ENCODE measurements at regions not wholly inside any gene's neighbourhood (a gene's known extent, or its start where the extent isn't known, plus 50 kb on each side); places are given as distances from the start of the nearest gene placed in this dataset.
A peak's percentile ranks its signal among the peaks of the same experiment; 100 is the strongest.

- H4K20me1 ChIP-seq (ENCODE audit: insufficient read depth), result no peaks in the 10 kb centered on the region
- WGBS (ENCODE audit: low lambda C conversion rate), result 11% methylated on average over 8 of the region's 8 CpGs
- ChIA-PET CTCF (interaction anchor here (0.8 to 1.8 kb wide), 5 partner anchors 10 to 90 kb away, joined by 3 to 6 read pairs (median 4); no protein-coding TSS in a partner anchor), POLR2A (interaction anchor here (0.6 kb wide), 1 partner anchor 8 kb away, joined by 3 read pairs; no protein-coding TSS in a partner anchor)
- peaks cover 0 to 22% of the 10 kb centered on the region in 2 experiments; a peak in 2 of 4 replicates for H3K4me1 ChIP-seq (ENCODE audit: control insufficient read depth in 1 of 2, insufficient read depth in 2 of 2, low read depth in 1 of 2, low read length in 1 of 2)
- H3K9me2 ChIP-seq, result no peaks in the 10 kb centered on the region
- DNase-seq, result peak; percentile 75
- peak overlapping the region in 1 of 2 experiments; percentile 39; a peak in 1 of 4 replicates for H3K27ac ChIP-seq (ENCODE audit: low read depth in 2 of 2, low read length in 1 of 2)
- H3K9ac ChIP-seq, result no peak overlapping the region
- H3K36me3 ChIP-seq (replicated peaks in 1 of 2; ENCODE audit: control insufficient read depth in 1 of 2, insufficient read depth in 2 of 2, low read length in 1 of 2), result no peaks in the 10 kb centered on the region
- no peaks in the 10 kb centered on the region for H3K9me3 ChIP-seq
- H3K79me2 ChIP-seq (ENCODE audit: insufficient read depth), result no peaks in the 10 kb centered on the region
- H3K4me2 ChIP-seq, result no peak overlapping the region
- no peaks in the 10 kb centered on the region for H3K27me3 ChIP-seq (ENCODE audit: insufficient read depth)
- no peak overlapping the region for H2AFZ ChIP-seq (ENCODE audit: low read depth)
- no peak overlapping the region for H3K4me3 ChIP-seq (ENCODE audit: low read depth in 2 of 2, low read length in 1 of 2)
- no peaks in the 10 kb centered on the region for H3F3A ChIP-seq (replicated peaks; ENCODE audit: insufficient read depth)
- TF ChIP-seq RFX5 (IDR thresholded peaks at IDR 0.05; ENCODE audit: low read length) (no peak), GATA2 (CRISPR knock-in tag; IDR thresholded peaks at IDR 0.05) (peak; percentile 100), RAD21 (IDR thresholded peaks at IDR 0.05; ENCODE audit: low read length) (peak; percentile 34), RCOR1 (IDR thresholded peaks at IDR 0.05; ENCODE audit: low read length) (peak; percentile 100), TCF12 (IDR thresholded peaks at IDR 0.05) (peak; percentile 76), ZBTB33 (IDR thresholded peaks at IDR 0.05; ENCODE audit: borderline replicate concordance, low read depth) (no peak), MAX (IDR thresholded peaks at IDR 0.05; ENCODE audit: low read depth) (no peak), FOSL2 (IDR thresholded peaks at IDR 0.05; ENCODE audit: borderline replicate concordance, low read depth) (no peak), JUND (IDR thresholded peaks at IDR 0.05) (peak; percentile 59), FOXM1 (IDR thresholded peaks at IDR 0.05; ENCODE audit: low read depth) (no peak), CHD2 (IDR thresholded peaks at IDR 0.05; ENCODE audit: low read length, partially characterized antibody) (peak; percentile 88), SMC3 (IDR thresholded peaks at IDR 0.05; ENCODE audit: low read depth, low read length) (peak; percentile 22; the same call in 1 of the 2 replicates), TEAD4 (IDR thresholded peaks at IDR 0.05; ENCODE audit: borderline replicate concordance, insufficient read depth) (peak; percentile 81; the same call in 1 of the 2 replicates), GABPA (IDR thresholded peaks at IDR 0.05; ENCODE audit: low read depth) (no peak), IRF3 (IDR thresholded peaks at IDR 0.05; ENCODE audit: low read depth, low read length) (no peak), POLR2AphosphoS5 (IDR thresholded peaks at IDR 0.05; ENCODE audit: low read depth, low read length) (peak; percentile 65; the same call in 1 of the 2 replicates), REST (IDR thresholded peaks at IDR 0.05; ENCODE audit: low read depth, low read length) (no peak), MXI1 (IDR thresholded peaks at IDR 0.05; ENCODE audit: low read depth, low read length) (peak; percentile 43; the same call in 1 of the 2 replicates), USF1 (IDR thresholded peaks at IDR 0.05; ENCODE audit: borderline replicate concordance, low read depth) (no peak), CTCF (IDR thresholded peaks at IDR 0.05) (no peak), EP300 (IDR thresholded peaks at IDR 0.05; ENCODE audit: borderline replicate concordance in 1 of 2, low read depth in 1 of 2, low read length in 1 of 2) (peak in 1 of 2 experiments; percentile 99; a peak in 2 of 4 replicates), FOXJ3 (CRISPR knock-in tag; IDR thresholded peaks at IDR 0.05) (peak; percentile 93)
Measured at GRCh38 chr7:133140994-133141595, 59.2 kb upstream of the CHCHD3 start.

Measured in SK-N-SH (cell line).